NCI-H2227 treated with DMSO at 0.1 percent for 48 hours (cell line): ENCODE measurements at regions not wholly inside any gene's neighbourhood (a gene's known extent, or its start where the extent isn't known, plus 50 kb on each side); places are given as distances from the start of the nearest gene placed in this dataset.

Experiments used
- DNase-seq: peaks from one replicate; lab custom pipeline; 2025; lab: John Stamatoyannopoulos, UW

DNA sequence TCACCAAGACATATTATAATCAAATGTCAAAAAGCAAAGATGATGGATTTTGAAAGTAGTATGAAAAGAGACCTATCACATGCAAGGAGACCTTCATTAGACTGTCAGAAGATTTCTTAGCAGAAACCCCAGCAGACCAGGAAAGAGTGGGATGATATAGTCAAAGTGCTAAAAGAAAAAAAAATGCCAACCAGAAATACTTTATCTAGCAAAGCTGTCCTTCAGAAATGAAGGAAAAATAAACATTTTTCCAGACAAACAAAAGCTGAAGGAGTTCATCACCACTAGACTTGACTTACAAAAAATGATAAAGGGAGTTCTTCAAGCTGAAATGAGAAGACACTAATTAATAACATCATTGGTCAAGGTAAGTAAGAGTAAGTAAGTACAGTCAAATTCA lies 251.2 kb upstream of the SASH1 start:
- DNase-seq: no peak

DNA sequence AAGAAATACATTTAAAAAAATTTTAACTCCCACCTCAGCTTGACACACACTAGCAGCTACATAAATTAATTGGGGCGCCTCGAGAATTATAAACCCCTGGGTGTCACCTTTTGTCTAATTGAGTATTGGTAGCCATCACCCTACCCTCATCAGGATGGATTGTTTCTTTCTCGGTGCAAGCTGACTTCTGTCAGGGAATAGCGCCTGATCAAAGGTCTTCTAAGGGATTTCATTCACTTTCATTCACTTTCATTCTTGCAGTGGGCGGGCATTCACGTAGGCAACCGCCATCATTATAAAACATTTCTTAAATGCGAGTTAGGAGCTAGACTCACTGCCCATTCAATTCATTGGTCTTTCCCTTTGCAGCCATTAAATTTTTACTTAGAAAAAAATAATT lies 239.2 kb upstream of the SASH1 start:
- DNase-seq: no peak

DNA sequence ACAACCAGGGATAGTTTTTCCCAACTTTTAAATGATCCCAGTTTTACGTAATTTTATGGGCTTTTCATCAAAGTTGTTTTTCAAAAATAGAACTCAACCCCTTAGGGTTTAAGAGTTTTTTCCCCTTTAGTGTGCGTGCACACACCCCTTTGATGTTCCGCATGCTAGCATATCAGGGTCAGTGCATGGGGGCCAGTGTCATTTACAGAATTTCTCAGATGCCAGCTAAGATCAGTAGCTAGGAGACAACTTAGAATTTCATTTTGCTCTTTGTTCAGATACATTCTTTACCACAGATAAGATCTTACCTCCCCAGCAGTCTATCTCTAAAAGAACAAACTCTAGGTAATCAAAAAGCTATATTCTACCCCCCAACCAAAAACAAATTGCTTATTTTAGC lies 238.5 kb upstream of the SASH1 start:
- DNase-seq: no peak

DNA sequence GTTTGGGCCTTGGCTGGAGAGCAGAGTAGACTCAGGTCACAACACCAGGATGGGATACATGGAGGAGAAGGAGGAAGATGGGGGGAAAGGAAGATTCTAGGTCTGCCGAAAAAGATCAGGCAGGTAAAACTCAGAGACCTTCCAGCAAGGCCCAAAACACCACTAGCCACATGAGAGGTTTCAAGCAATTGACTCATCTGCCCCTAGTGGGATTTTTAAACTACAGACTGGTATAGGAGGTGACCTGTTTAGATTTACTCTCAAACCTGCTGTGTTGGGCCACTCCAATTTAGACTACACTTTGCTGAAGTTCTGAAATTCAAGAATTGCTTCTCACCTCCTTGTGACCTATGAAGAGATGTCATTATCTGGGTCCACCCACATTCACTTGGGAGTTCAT lies 236.9 kb upstream of the SASH1 start:
- DNase-seq: no peak

DNA sequence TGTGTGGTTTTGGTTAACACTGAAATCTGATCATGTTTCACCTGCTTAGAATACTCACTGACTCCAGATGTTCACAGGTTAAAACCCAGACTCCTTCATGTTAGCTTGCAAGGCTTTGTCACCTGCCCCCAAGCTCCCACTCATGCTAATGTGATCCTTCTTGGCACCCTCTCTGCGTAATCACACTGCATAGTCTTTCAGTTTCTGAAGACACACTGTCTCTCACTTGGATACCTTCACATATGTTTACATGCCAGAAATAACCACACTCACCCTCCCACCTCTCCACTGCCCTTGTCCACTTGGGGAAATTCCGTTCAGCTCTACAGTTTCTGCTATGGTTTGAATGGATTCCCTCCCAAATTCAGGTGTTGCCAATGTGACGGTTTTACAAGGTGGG lies 234.7 kb upstream of the SASH1 start:
- DNase-seq: no peak

DNA sequence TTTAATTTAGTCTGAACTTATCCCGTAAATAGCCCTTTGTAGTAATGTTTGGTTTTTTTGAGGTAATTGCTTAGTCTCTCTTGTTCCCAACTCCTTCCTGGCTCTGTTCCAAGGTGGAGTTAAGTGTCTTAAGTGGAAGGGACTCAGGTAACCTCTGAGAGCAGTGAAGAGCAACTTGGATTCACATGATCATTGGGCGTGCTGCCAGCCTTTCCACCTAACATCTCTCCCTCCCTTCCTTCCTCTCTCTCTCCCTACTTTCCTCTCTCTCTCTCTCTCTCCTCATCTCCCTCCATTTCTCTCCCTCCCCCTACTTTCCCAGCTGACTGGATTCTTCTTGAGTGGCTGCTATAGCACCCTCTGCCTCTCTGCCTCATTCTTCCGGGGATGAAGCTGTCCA lies 232.9 kb upstream of the SASH1 start:
- DNase-seq: peak; percentile 81

DNA sequence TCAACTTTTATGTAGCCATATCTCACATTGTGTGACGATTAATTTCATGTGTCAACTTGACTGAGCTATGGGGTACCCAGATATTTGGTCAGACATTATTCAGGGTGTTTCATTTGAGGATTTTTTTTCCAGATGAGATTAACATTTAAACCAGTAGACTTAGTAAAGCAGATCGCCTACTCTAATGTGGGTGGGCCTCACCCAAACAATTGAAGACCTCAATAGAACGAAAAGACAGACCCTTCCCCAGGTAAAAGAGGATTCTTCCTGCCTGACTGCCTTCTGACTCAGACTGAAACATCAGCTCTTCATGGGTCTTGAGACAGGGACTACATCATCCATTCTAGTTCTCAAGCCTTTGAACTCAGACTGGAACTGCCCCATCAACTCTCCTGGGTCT lies 231.7 kb upstream of the SASH1 start:
- DNase-seq: no peak

DNA sequence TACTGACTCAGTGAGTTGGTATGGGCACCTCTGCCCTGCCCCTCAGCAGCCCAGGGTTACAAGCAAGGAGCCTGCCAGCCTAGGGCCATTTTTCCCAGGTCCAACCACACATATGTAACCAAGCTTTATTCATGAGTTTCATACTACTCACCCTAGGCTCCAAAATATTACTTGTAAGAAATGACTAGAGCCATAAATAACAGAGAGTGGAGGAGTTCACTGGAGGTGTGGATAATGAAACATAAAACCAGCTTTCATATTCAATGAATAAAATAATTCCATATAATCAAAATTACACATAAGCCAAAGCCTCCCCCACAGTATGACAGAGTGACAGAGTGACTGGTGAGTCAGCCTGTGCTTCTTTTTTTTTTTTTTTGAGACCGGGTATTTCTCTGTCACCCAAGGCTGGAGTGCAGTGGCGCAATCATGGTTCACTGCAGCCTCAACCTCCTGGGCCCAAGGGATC lies 229.8 kb upstream of the SASH1 start:
- no peak for DNase-seq

DNA sequence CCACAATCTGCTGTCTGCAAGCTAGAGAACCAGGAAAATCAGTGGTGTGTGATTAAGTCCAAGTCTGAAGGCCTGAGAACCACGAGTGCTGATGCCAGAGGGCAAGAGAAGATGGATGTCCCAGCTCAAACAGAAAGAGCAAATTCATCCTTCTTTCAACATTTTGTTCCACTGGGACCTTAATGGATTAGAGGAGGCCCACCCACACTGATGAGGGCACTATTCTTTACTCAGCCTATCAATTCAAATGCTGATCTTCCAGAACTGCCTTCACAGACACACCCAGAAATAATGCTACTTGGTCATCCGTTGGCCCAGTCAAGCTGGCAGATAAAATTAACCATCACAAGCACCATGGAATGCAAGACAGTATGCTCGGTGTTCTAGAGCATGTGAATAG lies 226.6 kb upstream of the SASH1 start:
- DNase-seq: no peak

DNA sequence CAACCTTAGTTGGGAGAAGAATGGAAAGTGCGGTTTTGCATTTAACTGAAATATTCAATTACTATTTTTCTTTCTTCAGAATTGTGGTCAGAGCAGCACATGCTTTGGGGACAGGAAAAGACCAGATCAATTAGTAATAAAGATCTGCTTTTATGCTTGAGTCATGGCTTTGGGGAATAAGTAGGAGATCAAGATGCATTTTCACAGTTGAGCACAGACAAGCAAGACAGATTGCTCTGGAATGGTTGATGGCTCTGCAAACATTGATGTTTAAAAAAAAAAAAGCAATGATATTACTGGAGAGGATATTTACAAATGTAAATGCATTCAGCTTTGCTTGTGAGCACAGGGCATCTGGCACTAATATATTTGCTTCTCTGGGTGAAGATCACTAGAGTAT lies 224.4 kb upstream of the SASH1 start:
- no peak for DNase-seq

DNA sequence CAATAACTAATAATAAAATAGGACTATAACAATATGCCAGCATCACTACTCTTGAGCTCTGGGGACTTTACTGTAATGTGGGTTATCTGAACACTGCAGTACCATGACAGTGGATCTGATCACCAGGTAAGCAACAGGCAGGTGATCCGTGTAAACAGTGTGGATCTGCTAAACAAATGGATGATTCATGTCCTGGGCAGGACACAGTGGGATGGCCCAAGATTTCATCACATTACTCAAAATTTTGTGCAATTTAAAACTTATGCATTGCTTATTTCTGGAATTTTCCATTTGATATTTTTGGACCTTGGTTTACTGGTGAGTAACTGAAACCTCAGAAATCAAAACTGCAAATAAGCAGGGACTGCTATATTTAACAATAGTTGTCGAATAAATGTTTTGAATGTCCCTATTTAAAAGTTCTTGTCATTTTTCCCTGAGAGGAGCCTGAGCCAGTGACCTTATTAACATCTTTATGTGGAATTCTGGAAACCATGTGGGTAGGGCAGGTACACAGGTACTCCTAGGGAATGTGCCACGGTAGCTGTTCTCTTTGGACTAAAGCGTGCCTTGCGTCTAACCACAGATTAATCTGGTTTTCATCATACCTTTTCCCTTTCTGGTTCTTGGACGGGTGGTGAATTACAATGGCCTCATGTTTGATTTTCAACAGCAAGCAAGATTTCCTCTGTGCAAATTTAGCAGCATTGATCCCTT lies 214.5 kb upstream of the SASH1 start:
- no peak for DNase-seq

DNA sequence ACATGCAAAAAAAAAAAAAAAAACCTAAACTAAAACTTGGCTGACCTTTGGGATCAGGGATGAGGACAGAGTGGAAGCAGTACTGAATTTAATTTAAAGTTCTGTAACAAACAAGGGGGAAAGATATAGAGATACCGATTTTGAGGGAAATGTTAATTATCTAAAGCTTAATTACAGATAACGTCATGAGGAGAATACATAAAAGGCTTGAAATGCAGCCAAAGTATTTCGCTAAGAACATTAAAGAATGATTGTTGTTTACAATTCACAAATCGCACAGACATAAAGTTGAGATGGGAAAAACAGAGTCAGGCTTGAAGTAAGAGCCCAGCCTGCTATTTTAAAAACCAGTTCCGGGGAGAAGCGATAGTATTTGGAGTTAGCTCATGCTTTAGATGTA lies 208.0 kb upstream of the SASH1 start:
- DNase-seq: no peak

DNA sequence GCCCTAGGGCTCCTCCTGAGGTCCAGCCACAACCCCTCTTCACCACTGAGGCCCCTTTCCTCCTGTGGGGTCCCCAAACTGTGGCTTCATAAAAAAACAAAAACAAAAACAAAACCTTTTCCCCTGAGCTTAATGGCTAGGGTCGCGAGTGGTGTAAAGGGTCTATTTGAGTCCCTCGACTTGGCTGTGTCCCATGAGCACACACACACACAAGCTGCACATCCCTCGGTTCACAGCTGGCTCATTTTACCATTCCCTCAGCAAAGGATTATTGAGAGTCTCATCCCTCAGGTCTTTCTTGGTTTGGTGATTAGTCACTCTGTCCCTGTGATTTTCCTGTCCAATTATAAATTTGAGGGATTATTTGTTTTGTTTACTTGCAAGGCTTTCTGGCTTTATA lies 206.1 kb upstream of the SASH1 start:
- DNase-seq: no peak

DNA sequence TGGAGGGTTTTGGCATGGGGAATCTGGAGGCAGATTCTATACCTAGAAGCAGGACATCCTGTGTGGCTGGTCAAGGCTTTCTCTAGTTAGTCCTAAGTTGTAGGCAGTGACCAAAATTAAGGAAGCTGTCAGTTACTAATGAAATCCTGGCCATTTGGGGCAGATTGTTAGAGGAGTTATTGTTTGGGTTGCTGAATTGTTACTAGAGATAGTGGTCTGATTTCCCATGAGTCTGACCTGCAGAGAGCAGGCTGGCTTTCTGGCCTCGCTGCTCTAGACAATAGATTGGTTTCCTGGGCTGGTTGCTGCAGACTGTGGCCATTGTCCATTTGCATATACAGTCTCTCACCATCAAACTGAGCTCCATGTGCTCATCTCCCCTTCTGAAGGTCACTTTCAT lies 205.0 kb upstream of the SASH1 start:
- no peak for DNase-seq

DNA sequence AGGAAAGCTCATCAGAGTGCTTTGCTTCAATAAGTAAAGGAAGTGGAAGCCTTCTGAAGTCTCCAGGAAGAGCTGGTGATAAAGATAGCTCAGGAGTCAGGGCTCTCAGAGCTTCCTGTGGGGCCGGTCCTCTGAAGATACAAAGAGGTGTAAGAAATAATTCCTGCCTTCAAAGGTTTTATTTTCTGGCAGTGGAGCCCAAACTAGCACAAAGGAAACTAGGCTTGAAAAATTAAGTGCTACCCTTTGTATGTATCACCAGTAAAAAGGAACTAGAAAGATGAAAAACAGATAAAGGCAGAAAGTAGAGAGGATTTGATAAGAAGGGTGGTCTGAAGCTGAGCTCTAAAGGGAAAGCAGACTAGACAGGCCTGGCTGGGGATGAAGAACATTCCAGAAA lies 204.1 kb upstream of the SASH1 start:
- DNase-seq: no peak

DNA sequence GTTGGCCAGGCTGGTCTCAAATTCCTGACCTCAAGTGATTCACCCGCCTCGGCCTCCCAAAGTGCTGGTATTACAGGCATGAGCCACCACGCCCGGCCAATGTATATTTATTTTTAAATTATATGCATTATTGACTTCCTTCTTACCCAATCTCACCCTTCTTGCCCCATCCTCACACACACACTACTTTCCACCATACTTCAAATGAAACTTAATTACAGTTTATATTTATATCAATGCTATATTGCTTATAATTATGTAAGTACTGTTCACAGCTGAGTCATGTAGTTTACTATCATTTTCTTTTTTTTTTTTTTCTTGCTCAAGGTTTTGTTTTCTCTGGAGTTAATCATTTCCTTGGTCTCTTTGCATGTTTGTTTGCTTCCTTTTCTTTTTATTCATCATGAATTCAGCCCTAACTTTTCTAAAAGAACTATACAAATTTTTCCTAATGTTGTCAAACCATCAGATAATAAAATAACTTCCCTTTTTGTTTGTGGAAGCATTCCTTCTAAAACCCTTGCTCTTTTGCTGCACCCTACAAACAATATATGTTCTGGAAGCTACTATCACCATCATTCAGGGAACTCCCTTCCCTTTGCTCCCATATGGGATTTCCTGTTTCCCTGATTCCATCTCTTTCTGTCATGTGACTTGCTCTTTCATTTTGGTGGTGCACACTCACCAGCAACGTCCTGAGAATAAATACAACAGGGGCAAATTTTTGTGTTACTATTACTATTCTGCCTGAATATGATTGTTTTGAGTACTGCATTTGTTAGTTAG lies 201.7 kb upstream of the SASH1 start:
- no peak for DNase-seq

DNA sequence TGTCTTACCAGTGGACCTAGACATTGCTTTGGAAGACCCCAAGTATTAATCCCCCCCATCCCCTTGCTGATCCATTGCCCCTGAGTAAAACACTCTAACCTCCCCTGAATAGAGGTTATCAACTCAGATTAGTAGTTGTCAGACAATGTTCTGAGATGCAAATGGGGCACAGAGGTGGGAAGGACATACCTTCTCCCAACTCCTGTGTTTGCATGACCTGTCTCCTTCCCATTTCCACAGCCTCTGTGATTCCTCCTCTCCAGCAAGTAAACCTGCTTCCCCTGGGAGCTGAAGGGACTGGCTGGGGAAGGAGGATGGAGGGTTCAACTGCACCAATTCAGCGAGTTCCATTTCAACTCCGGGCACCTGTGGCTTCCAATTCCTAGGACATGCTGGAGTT lies 199.8 kb upstream of the SASH1 start:
- DNase-seq: no peak

DNA sequence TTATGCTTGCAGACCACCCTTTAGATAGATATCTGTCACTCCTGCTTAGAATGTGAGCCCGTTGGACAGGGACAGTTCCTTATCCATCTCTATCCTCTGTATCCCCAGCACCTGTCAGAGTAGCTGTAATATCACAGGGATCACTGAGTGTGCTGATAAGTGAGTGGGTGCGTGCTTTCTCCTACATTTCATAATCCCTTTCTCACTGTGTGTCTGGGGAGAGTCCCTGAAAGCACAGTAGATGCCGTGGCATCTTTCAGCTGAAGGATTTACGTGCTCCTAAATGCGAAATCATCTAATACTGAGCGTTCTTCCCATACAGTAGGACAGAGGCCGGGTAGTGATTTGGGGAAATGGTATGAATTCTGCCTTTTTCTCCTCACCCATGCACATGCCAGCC lies 198.9 kb upstream of the SASH1 start:
- no peak for DNase-seq

DNA sequence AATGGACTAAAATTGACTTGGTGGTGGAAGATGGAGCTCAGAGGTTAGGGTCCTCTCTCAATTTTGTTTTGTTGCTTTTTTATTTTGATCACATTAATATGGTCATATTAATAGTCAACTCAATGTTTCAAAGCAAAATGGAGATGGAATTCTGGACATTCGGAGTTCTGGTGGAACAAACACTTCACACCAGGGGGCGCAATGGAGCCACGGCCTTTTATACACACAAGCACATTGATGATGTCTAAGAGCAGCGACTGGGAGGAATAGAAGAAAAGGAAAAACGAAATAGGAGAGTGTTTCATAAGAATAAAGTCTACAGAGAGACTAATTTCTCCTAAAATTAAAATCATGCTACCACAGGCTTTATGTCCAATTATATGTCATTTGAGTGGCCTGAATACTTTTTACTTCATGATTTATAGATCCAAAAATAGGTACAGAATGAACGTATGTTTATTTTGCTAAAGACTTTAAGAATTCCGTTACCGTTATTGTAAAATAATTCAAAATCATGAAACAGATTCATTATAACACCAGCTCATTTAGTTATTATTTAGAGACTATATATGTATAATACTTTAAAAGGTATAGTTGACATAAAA lies 197.6 kb upstream of the SASH1 start:
- peak; percentile 74 for DNase-seq

DNA sequence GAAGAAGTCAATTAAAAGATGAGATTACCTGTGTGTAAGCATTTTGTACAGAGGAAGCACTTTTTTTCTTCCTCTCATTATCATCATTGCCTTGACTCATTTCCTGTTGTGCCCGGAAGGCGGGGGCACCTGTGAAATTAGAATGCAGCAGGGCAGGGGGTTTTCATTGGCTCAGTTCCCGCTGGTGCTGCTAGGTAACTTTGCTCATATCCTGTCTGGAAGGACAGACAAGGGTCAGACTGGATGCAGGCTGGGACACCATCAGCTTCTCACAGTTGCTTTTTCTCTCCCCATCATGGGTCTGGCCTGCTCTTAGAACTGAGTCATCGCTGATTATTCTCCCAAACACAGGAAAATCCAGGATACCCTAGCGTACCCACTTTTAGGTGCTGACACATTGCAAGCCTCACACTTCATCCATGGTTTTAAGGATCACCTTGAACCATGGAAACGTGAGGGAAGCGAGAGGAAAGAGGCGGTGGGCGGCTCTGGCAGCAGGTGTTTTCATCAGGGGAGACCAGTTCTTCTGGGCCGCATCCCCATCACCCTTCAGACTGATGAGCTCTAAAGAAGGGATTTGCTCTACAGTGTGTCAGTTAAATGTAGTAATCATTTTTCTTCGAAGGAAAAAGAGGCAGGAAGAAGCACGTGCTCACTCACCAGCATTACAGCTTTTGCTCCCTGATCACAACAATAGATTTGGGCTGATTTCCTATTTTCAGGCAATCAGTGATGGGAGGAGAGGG lies 195.7 kb upstream of the SASH1 start:
- no peak for DNase-seq

DNA sequence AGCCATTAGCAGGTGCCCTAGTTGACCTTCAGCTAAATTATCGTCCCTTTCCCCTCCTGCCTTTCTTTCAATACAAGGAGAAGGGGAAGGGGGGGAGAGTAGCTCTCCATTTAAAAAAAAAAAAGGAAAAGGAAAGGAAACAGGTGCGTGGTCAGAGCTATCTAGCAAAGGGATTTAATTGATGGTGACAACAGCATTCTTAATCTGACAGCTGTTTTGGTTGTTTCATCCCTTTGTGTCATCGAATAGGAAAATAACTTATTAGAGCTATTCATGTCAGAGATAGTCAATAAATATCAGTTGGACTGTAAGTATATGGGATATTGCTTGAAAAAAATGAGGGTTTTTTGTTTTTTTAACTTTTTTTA lies 195.2 kb upstream of the SASH1 start:
- no peak for DNase-seq

DNA sequence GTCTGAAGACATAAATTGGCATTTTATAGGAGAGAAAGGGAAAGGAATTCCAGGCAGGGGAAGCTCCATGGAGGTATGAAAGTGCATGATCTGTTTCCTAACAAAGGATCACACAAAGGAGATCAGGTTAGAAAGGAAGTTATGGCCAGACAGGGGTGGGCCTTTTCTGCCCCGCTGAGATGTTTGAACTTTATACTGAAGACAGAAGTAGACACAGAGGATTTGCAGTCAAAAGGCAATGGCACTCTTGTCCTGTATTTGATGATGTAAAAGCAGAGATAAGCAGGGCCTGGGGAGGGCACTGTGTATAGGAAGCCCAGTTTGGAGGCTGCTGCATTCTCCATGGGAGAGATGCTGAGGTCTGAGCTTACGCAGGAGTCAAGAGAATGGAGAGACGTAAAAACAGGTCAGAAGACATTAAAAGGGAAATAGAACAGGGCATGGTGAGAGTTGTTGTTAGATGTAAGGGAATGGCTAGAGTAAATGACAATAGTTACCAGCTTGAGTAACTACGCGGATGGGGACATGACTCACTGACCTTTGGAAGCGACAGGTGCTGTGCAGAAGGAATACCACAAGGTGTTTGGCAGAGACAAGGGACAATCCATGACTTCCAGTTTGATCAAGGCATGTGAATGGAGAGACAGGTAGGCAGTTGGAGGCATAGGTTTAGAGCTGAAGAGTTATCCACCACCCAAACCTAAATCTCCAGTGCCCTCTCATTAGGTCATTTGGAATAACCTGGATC lies 190.6 kb upstream of the SASH1 start:
- no peak for DNase-seq
